CD4-positive, alpha-beta T cell (primary cell): ENCODE measurements at regions not wholly inside any gene's neighbourhood (a gene's known extent, or its start where the extent isn't known, plus 50 kb on each side); places are given as distances from the start of the nearest gene placed in this dataset.

Source experiments
- ATAC-seq: fragments of 200-7000 bp; cut with Tn5 transposase; one replicate; pipeline ENCODE4 v1.10.0; 2022; ENCODE audit warnings: mild to moderate bottlenecking; ENCODE audit not compliant: poor library complexity
- CTCF ChIA-PET: fragments of 350-600 bp; sonication (Branson Sonifier 250); formaldehyde crosslinking; loops from one replicate; lab custom pipeline; 2021; ENCODE audit warnings: antibody characterized with exemption, inconsistent platforms; lab: Charles Lee
- POLR2A ChIA-PET: fragments of 350-600 bp; sonication (Branson Sonifier 250); formaldehyde crosslinking; loops from one replicate; lab custom pipeline; 2021; ENCODE audit warnings: antibody characterized with exemption, inconsistent platforms; lab: Charles Lee
- DNase-seq, 14 experiments: peaks; one replicate each; pipeline ENCODE4 v3.0.0-alpha.2; 2013 to 2020; ENCODE audit warnings: mixed read lengths in 2 of 14
- H3K27ac ChIP-seq, 2 donors: one replicate each; pipeline versions ENCODE4 v1.5.1 to v1.7.0; 2013; ENCODE audit warnings: low read length in 2 of 2, low read depth in 1 of 2, mild to moderate bottlenecking in 1 of 2
- H3K27me3 ChIP-seq, 2 experiments: 1 replicate in 1 of 2; 2 replicates in 1 of 2; pipeline versions ENCODE4 v1.6.1 to v1.7.0; 2013; ENCODE audit warnings: low read length in 2 of 2, control low read depth in 1 of 2, mild to moderate bottlenecking in 1 of 2, moderate library complexity in 1 of 2; ENCODE audit not compliant: insufficient read depth in 2 of 2, control insufficient read depth in 1 of 2
- H3K36me3 ChIP-seq: one replicate; pipeline ENCODE4 v1.6.1; 2013; ENCODE audit warnings: low read length, control low read depth; ENCODE audit not compliant: insufficient read depth
- H3K4me1 ChIP-seq: one replicate; pipeline ENCODE4 v1.6.1; 2013; ENCODE audit warnings: low read length, control low read depth; ENCODE audit not compliant: insufficient read depth
- H3K4me3 ChIP-seq: one replicate; pipeline ENCODE4 v1.5.1; 2013; ENCODE audit warnings: mild to moderate bottlenecking, low read length, moderate library complexity
- H3K9me3 ChIP-seq, 2 experiments: 1 replicate in 1 of 2; 2 replicates in 1 of 2; pipeline versions ENCODE4 v1.6.1 to v1.7.0; 2013; ENCODE audit warnings: low read length in 2 of 2, mild to moderate bottlenecking in 2 of 2, control low read depth in 1 of 2, moderate library complexity in 1 of 2; ENCODE audit not compliant: control insufficient read depth in 1 of 2, insufficient read depth in 1 of 2
- H3K27ac Mint-ChIP-seq: one replicate; pipeline ENCODE4 v1.8.0; 2020; ENCODE audit warnings: mixed read lengths
- H3K27me3 Mint-ChIP-seq: one replicate; pipeline ENCODE4 v1.8.0; 2021; ENCODE audit warnings: mixed read lengths
- H3K36me3 Mint-ChIP-seq: one replicate; pipeline ENCODE4 v1.8.0; 2021; ENCODE audit warnings: low read depth, mixed read lengths
- H3K4me1 Mint-ChIP-seq: one replicate; pipeline ENCODE4 v1.8.0; 2021; ENCODE audit warnings: low read depth, mixed read lengths
- H3K4me3 Mint-ChIP-seq: one replicate; pipeline ENCODE4 v1.8.0; 2020; ENCODE audit warnings: mild to moderate bottlenecking, mixed read lengths
- H3K9me3 Mint-ChIP-seq: one replicate; pipeline ENCODE4 v1.8.0; 2020; ENCODE audit warnings: mixed read lengths
- CTCF ChIP-seq: fragments of 200-600 bp; IDR thresholded peaks from one replicate; pipeline ENCODE4 v1.8.0; 2022; ENCODE audit warnings: antibody characterized with exemption, mild to moderate bottlenecking
- intact Hi-C, 2 experiments: fragments of 100-400 bp; cut with DNase I in 1 of 2; cut with micrococcal nuclease in 1 of 2; formaldehyde crosslinking; loops; one replicate each; pipeline versions ENCODE4 v1.15.1 to v1.9.0; 2023 to 2025; cut with DNase I, micrococcal nuclease

GRCh38 chr20:53738039-53738944 is 144.7 kb upstream of the ZNF217 start:
- H3K27ac Mint-ChIP-seq, result no peak overlapping the region

GRCh38 chr20:53737396-53738038 is 143.9 kb upstream of the ZNF217 start:
- no peak overlapping the region for H3K27ac ChIP-seq
- H3K9me3 ChIP-seq, result no peaks in the 10 kb centered on the region
- H3K36me3 ChIP-seq, result no peaks in the 10 kb centered on the region
- intact Hi-C loops, result no loop called here
- H3K4me1 ChIP-seq, result peaks cover 19% of the 10 kb centered on the region
- Mint-ChIP-seq H3K27me3 (no peaks in the 10 kb centered on the region), H3K4me1 (peaks cover 54% of the 10 kb centered on the region), H3K9me3 (no peaks in the 10 kb centered on the region), H3K27ac (peak overlapping the region; percentile 70), H3K36me3 (no peaks in the 10 kb centered on the region), H3K4me3 (peak overlapping the region; percentile 49)
- H3K4me3 ChIP-seq, result no peak overlapping the region
- TF ChIP-seq CTCF, result no peak
- H3K27me3 ChIP-seq, result no peaks in the 10 kb centered on the region
- DNase-seq, result peak in 1 of 14 experiments; percentile 27
- ATAC-seq, result no peak
- ChIA-PET CTCF (interaction anchor here (1.8 kb wide), 2 partner anchors 19 to 143 kb away, joined by 3 to 6 read pairs; no protein-coding TSS in a partner anchor), POLR2A (interaction anchor here (1.1 to 2.7 kb wide), 8 partner anchors 14 to 158 kb away, joined by 3 to 10 read pairs (median 7); no protein-coding TSS in a partner anchor)

More at GRCh38 chr20:53738039-53738944, 144.7 kb upstream of the ZNF217 start:
- no peaks in the 10 kb centered on the region for H3K9me3 Mint-ChIP-seq
- no peak for ATAC-seq
- TF ChIP-seq CTCF, result no peak
- CTCF ChIA-PET, result interaction anchor here (1.2 kb wide), 1 partner anchor 9 kb away, joined by 3 read pairs; no protein-coding TSS in a partner anchor
- DNase-seq, result no peak
- intact Hi-C loops, result no loop called here
- no peak overlapping the region for H3K27ac ChIP-seq
- no peak overlapping the region for H3K4me3 Mint-ChIP-seq
- H3K4me3 ChIP-seq, result no peak overlapping the region
- H3K36me3 ChIP-seq, result no peaks in the 10 kb centered on the region
- H3K9me3 ChIP-seq, result no peaks in the 10 kb centered on the region
- H3K36me3 Mint-ChIP-seq, result no peaks in the 10 kb centered on the region
- POLR2A ChIA-PET, result interaction anchor here (1.0 to 2.7 kb wide), 7 partner anchors 18 to 144 kb away, joined by 3 to 11 read pairs (median 6); no protein-coding TSS in a partner anchor
- peaks cover 19% of the 10 kb centered on the region for H3K4me1 ChIP-seq
- no peaks in the 10 kb centered on the region for H3K27me3 Mint-ChIP-seq
- H3K27me3 ChIP-seq, result no peaks in the 10 kb centered on the region
- H3K4me1 Mint-ChIP-seq, result peaks cover 54% of the 10 kb centered on the region

- H3K4me1 Mint-ChIP-seq, result peaks cover 54% of the 10 kb centered on the region
- no peak for ATAC-seq
- no peak overlapping the region for H3K4me3 ChIP-seq
- no peaks in the 10 kb centered on the region for H3K27me3 ChIP-seq
- H3K9me3 ChIP-seq, result no peaks in the 10 kb centered on the region
- peak overlapping the region; percentile 70 for H3K27ac Mint-ChIP-seq
- H3K27me3 Mint-ChIP-seq, result no peaks in the 10 kb centered on the region
- H3K27ac ChIP-seq, result no peak overlapping the region
- H3K4me3 Mint-ChIP-seq, result peak overlapping the region; percentile 49
- peak in 3 of 14 experiments; percentile 31 to 64 (median 59) for DNase-seq
- CTCF ChIA-PET, result interaction anchor here (1.1 to 1.8 kb wide), 4 partner anchors 12 to 142 kb away, joined by 3 to 6 read pairs (median 4); no protein-coding TSS in a partner anchor
- no peak for TF ChIP-seq CTCF
- no peaks in the 10 kb centered on the region for H3K36me3 Mint-ChIP-seq
- no peaks in the 10 kb centered on the region for H3K36me3 ChIP-seq
- H3K9me3 Mint-ChIP-seq, result no peaks in the 10 kb centered on the region
- H3K4me1 ChIP-seq, result peaks cover 19% of the 10 kb centered on the region
- intact Hi-C loops, result no loop called here
- POLR2A ChIA-PET, result interaction anchor here (0.7 to 2.7 kb wide), 12 partner anchors 15 to 522 kb away, joined by 3 to 10 read pairs (median 4); no protein-coding TSS in a partner anchor
Measured at GRCh38 chr20:53736757-53737395, 143.2 kb upstream of the ZNF217 start.
